ENCODE measurements at regions not wholly inside any gene's neighbourhood (a gene's known extent, or its start where the extent isn't known, plus 50 kb on each side); places are given as distances from the start of the nearest gene placed in this dataset.

DNA sequence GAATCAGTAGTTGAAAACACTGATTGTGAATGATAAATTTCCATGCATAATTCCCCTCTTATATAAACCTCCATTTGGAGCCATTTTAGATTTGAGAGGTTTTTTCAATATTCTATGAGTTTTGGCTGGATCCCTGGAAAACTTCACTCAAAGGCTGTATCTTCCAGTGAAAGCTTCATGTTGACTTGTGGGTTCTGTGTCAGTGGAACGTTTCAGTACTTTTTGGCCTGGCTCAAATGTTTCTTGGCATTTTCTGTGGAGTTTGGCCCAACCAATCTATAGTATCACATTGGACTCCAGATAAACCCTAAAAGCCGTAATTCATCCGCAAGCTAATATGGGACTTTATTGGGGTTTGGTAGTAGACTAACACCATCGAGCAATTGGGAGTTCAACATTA lies 172.6 kb upstream of the PRPS1L1 start:
- DNase-seq = no peak

DNA sequence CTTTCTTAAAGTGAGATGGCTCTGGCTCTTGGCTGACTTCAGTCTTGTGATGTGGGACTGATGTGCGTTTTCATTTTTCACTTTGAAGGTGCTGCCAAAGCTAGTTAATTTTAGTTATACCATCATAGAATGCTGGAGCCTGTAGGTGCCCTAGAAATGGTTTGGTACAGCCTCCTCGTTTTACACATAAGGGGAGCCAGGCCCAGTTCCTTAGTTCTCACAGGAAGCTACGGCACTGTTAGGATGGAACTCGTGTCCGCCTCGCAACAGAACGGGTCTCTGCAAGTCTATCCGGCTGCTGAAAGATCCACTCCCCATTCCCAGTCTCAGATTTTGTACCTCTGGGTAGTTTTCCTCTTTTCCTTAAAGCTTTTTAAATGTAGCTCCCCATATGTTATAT lies 173.2 kb upstream of the PRPS1L1 start:
- DNase-seq = no peak

DNA sequence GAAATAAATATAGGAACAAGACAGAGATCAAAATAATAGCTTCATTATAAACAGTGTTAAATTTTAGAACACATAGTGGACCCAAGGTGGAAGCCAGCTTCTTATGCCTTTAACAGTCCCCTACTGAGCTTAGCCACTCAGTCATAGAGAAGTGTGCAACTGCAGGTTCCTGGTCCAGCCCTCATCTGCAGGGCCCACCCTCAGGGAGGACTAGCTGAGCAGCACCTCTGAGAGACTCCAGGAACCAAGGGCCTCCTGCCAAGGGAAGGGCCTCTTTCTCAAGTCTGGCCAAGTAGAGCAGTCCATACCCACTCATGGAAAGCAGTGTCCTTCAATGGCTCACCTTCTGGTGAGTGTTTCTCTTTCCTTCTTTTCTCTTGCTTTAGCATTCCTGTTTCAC lies 173.7 kb upstream of the PRPS1L1 start:
- DNase-seq = no peak

DNA sequence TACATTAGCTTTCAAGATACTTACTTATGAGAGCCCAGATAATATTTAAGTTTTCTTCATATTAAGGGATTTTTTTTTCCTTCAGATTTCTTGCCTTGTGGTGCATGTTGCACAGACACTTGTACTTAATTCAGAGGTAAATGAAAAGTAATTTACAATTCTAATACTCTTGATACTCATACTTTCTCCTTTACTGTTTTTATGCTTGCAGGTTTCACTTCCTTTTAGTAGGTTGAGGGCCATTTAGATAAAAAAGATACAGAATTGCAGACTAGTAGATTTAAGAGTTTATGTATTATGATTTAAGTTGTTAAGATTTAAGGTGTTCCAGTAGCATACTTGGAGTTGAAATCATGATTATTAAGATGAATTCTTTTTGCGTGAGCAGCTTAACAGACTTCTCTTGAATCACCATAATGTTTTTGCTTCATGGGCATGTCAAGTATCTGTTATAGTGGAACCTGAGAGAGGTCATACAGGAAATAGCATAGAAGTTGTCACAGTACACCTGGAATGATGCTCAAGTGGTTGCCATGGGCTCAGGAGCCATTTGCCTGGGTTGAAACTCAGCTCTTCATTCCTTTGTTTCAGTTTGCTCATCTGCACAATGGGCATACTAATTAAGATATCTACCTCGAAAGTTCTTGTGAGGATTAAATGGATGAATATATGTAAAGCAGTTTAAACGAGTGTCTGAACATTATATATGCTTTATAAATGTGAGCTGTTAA lies 174.8 kb upstream of the PRPS1L1 start:
- DNase-seq = no peak

DNA sequence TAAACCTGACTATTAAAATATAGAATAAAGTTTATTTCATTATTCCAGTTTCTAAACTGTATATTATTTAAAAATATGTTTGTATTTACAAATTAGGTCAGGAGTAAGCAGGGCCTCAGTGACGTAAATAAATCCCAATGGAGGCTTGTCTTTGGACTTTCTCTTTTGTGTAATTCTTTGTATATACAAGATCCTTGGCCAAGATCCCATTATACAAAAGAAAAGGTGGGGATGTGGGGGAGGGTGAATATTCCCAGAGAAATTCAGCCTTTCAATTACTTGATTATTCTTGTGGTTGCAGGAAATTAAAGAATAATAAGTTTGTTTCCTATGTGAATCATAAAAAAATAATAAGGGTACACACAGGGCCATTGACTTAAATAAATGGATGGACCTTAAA lies 178.7 kb upstream of the PRPS1L1 start:
- no peak for DNase-seq

DNA sequence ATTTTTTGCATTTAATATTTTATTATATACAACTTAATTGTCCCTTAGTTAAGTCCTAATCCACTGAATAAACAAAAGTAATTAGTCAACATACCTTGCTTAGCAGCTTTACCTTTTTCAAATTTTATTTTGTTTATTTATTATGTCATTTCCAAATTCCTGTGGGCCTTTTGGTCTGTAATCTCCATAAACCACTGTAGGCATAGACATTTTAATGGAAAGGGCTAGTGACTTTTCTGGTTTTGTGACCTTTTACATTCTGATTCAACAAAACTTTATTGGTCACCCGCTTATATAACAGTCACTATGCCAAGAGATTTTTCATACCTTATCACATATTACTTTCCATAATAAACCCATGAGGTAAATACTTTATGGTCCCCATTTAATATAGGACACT lies 181.3 kb upstream of the PRPS1L1 start:
- DNase-seq = no peak

DNA sequence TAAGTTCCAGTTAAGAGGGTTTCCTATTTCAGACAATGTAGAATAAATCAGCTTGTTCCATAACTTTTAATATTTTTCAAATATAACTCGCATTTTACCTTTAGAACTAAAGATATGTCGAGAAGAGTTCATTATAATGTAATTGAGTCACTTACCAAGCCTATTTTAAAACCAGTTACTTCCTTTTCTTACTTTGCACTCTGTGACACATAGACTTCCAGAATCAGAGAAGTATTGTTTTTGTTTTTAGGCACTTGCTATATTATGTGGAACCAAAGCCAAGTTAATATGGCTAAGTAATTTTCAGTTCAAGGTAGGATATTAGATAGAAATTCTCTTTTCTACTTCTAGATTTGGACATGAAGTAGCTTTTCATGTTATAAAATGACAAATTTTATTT lies 182.7 kb upstream of the PRPS1L1 start:
- DNase-seq = no peak

DNA sequence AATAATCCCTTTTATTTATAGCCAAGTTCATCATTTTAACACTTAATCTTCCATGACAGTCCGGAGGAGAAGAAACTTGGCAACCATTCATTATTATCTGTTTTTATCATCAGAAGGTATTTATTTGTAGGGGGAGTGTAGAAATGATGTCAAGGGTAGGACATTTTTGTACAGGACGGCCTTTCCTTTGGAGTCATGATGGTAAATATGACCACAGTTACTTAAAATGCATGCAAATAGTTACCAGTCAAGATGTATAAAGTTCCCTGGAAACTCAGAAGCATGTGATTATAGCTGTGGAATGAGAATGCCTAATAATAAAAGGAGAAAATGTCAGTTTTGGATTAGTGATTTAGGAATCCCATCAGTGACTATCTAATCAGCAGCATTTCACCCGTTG lies 183.1 kb upstream of the PRPS1L1 start:
- no peak for DNase-seq

DNA sequence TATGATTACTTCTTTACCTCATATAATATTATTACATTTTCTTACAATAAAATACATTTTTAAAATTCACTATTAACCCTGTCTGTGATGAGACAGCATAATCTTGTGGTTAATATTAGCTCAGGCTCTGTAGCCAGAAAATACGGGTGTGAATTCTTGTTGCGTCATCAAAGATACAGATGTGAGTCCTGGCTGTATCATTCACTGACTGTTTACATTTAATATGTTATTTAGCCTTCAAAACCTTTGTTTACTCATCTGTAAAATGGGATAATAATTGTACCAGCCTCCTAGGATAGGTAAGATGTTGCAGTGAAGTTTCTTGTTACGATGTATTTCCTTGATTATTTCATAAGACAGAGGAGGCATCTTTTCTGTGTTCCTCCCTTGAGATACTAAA lies 184.7 kb upstream of the PRPS1L1 start:
- no peak for DNase-seq

DNA sequence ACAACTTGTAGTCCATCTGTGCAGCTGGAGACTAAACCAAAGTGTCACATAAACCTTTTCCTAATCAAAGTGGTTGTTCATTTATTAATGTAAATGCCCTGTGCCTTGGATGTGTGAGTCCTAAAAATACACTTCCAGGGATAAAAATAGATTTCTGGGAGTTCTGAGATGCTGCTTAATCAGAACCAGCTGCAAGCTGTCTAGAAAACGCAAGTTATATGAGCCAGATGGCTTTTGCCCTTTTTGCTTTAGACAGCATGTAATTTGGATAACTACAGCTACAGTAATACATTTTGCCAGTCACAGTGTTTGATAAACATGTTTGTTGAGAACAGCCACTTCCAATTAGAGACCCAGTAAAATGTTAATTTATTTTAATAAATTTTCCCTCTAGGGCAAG lies 185.1 kb upstream of the PRPS1L1 start:
- peak in 1 of 51 donors; percentile 4 for DNase-seq

DNA sequence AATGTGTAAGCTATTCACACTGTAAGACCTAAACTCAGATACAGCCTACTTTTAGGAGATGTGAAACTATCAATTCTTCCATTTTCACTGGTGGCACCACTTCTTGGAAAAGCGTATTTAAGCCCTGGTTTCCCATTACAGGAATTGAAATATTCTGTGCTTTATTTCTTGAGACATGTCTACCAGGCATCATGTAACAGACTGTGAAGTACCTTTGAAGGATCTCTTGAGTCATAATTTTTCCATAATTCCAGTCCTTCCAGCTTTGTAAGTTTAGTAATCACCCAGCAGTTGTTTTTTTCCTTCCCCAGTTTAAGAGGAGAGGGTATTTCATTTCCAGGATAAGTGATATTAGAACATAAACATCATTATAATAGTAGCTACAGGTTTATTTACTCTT lies 186.0 kb upstream of the PRPS1L1 start:
- no peak for DNase-seq

DNA sequence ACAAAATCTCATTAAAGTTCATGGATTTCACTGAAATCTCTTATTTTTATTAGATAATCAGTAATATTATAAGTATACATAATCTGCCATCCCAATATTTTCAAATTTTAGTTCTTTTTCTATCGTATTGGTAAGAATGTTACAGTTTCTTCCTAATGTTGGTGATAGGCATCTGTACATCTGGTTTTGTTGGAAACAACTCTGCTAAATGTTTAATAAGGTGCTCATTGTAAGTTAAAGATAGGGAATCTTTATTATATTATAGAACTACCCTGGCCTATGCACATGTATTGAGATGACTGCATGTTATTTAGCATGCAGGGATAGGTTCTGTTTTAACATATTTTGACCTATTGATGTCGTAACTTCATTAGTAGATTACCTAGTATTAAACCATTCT lies 188.6 kb upstream of the PRPS1L1 start:
- no peak for DNase-seq

DNA sequence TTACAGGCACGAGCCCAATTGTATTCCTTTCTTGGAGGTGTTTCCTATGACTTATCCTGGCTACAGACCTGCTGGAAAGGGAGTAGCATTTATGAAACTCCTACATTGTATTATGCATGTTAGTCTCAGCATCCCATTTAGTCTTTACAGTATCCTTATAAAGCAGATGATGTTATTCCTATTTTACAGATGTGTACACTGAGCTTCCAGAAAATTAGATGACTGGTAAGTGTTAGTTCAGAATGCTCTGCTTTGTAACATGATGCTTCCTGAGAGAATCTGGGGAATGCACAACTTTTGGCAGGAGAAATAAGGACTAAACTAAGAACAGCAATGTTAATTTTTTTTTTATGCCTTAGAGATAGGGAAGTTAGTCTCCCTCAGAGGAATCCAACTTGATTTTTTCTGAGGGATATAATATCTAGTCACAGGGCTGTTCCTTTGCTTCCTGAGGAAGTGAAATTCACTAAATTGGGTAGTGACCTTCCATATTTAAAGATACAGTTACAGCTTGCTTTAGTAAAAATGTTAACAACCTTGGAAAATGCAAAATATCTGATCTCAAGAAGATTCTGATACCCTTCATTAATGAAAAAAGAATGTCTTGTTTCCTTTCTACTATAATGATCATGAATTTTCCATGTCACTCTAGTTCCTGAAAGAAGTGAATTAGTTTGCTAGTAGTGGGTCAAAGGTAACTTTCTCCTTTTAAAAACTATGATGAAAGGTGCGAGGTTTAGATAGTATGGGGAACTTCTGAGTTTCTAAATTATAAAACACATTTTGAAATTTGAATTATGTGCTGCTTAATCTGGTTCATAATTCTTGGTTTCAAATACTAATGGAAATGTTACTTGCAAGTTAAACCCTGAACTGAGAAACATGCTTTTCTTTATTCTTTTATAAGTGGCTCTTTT lies 194.0 kb upstream of the PRPS1L1 start:
- no peak for DNase-seq

DNA sequence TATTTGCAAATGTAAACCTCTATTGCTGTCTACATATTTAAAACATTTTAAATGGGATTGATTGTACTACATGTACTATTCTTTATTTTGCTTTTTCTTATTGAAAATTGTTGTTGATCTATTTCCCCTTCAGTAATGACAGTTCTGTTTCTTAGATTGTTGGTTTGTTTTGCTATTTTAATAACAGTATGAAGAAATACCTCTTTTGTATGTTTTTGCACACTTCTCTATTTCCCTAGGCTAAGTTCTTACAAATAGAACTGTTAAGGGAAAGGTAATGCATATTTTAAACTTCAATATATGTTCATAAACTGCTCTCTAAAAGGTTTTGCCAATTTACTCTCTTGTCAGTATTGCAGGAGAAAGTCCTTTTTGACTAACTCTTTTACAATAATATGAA lies 195.0 kb upstream of the PRPS1L1 start:
- DNase-seq = no peak

DNA sequence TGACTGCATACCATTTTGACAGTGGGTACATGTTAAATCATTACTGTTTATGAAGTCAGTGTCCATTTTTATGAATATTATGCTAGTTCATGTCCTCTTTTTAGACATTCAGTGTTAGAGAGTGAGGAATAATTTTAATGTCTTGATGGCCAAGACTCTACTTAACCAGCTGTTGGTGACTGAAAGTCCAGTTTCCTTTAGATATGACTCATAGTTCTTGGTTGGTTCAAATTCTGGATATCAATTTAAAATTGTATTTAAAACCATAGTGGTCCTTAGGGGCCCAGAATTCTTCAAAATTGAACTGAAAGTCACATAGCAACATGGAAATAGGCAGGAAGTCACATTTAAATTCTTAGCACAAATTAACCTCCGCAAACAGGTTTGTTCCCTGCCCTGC lies 196.5 kb upstream of the PRPS1L1 start:
- DNase-seq = no peak

DNA sequence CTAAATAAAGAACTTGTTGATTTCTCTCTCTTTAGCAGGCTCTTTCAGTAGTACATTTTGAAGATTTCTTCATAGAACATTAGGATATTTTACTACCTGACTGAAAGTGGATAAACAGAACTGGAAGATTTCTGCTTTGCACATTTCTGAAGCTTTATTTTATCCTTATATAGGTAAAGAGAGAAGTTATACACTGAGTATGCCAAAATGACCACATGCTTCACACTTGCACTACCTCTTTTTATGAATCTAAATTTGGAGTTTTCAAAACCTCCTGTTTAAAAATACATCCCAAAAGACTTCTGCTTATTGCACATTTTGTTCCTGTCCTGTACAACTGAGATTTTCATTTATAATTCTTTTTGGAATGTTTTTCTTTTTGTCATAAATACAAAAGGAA lies 197.4 kb upstream of the PRPS1L1 start:
- DNase-seq = no peak

DNA sequence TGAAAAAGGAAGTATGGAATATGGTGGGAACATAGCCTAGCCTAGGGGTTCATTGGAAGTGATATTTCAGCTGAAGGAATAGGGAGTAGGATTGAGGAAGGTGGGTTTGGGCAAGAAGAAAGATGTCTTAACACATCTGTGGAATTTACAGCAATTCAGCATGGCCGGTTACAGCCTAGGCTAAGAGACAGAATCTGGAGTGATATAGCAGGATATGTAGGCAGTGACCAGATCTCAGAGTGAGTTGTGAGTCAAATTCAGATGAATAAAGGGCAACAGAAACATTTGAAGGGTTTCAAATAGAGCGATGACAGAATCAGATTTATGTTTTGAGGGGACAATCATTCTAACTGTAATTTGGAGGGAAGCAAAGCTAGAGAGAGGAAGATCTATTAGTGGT lies 199.0 kb upstream of the PRPS1L1 start:
- DNase-seq = no peak

DNA sequence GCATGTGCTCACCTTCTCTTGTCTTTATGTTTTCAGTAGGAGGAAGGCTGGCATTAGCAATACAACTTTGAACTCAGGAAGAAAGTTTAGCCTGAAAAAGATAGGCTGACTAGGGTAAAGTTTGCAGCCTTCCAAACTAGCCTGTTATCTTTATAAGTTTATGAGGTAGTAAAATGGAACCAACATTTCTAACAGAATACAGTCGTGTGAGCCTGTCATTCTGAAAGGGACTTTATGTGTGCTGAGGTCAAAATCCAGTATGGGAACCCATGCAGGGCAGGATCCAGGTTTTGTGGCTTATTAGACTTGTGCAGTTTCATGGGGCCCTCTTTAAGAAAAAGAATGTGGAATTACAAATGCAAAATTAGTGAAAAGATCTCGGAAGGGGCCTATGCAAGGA lies 201.0 kb upstream of the PRPS1L1 start:
- DNase-seq = no peak

DNA sequence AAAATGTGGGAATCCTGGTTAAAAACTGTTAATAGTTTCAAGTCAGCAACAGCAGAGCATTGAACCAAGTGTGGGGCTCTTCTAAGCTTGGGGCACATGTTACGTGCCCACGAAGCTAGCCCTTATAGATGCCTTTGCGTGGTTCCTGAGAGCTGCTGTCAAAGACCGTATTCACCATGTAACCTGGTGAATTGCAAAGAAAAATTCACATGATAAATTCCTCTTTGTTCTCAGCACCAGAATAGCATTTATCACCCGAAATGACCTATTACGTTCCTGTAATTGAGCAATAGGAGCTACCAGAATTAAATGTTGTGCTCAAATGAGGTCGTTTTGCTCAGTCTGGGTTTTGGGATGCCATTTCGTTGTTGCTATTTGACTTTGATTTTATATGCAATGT lies 202.6 kb upstream of the PRPS1L1 start:
- no peak for DNase-seq

DNA sequence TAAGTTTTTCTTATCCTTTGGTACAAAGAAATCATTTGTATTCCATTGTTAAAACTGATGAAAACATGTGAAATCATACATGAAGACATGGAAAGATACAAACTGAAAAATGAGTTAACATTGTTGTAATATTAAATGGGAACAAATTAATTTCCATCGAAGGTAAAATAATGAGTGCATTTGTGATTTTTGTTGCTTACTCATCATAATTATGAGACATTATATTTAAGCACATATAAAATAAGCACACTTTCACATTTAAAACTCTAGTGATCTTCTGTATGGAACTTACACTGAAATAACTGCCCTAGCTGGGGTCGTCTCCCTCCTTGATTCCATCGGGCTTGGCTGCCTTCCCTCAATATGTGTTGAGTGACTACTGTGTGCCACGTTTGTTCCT lies 204.2 kb upstream of the PRPS1L1 start:
- no peak for DNase-seq

DNA sequence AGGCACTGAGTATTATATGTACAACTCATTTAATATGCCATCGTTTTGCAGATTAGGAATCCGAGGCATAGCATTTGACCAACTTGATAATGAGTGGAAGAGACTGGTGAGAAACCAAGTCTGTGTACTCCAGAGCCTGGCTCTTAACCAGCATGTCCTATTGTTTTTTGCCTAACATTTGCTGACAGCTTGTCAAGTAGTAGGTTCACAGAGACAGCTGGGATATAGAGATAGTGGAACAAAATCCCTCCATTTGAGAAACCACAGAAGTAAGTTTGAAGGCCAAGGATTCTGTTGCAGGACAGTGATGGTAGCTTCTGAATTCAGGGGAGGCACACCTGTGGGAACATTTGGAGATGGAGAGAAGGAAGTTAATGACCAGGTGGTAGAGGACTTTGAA lies 206.9 kb upstream of the PRPS1L1 start:
- no peak for DNase-seq

DNA sequence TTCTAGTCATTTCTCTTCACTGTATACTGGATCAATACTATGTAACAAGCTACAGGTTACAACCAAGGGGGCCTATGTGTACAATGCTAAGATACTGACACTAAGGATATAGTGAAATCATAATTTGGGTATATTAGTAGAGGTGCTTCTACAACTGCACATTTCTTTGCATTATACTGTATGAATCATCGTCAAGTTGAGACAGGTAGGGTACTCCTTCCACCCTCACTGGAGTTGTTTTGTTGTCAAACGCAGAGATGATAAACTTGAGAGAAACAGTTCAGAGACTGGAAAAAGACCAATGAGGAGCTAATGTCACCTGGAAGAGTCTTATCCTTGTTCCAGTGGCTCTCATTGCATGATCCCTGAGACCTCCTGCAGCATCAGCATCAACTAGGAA lies 208.2 kb upstream of the PRPS1L1 start:
- no peak for DNase-seq

DNA sequence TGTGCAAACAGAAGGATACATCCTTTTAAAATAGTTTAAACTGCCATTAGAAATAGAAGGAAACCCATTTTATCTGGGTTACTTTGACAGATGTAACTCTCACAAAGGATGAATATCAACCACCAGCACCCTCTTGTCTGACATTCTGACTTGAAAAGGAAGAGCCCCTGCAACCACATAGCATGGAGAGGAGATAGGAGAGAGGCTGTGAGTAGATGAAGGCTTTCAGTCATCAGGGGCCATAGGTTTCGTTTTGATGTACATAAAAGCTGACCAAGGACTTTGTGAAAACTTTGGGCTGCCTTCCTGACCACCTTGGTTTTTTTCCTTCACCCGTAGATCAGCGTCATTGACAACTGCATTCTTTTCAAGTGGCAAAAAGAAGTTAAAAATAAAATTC lies 211.6 kb upstream of the PRPS1L1 start:
- no peak for DNase-seq

Measured in hypothalamus (tissue), 51 donors.